ENCODE measurements at regions not wholly inside any gene's neighbourhood (a gene's known extent, or its start where the extent isn't known, plus 50 kb on each side); places are given as distances from the start of the nearest gene placed in this dataset.

DNA sequence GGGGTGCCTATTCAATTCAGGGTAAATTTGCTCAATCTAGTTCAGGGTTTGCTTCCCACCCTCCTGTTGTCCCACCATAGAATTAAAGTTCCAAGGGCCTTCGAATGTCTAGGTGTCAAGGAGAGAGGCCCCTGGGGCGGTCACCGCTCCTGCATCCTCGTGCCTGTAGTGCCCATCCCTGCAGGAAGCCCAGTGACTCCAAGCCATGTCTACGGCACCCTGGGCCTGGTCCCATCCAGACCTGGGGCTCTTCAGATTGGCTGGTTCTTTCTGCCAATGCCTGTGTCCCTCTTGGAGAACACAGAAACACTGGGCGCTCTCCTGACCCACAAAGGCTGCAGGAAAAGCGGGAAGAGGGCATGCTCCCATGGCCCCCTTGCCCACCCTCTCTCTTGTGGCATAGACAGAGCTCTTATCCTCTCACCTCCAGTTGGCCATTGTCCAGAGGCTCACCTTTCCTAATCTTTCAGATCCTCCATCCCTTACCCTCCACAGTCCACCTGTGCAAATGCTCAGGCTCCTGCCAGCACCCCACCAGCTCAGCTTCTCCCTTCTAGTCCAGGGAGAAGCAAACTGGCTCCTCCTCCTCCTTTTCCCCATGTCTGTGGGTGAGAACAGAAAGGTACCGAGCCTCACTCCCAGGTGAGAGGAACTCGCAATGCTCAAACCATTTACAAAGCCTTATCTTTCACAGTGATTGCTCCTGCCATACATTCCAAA lies 253.0 kb upstream of the IRX2 start:
- no peak for TF ChIP-seq BHLHE40 (IDR thresholded peaks at IDR 0.05; ENCODE audit: borderline replicate concordance)
- TF ChIP-seq LEF1 (IDR thresholded peaks at IDR 0.05; ENCODE audit: borderline replicate concordance) = no peak
- no peak for TF ChIP-seq SUZ12 (IDR thresholded peaks at IDR 0.05)
- no peak for TF ChIP-seq NFRKB (IDR thresholded peaks at IDR 0.05)
- no peak for TF ChIP-seq HDGF (IDR thresholded peaks at IDR 0.05; ENCODE audit: borderline replicate concordance)
- TF ChIP-seq ARNT (IDR thresholded peaks at IDR 0.05) = no peak
- no peak for TF ChIP-seq FOXM1 (IDR thresholded peaks at IDR 0.05; ENCODE audit: borderline replicate concordance)
- TF ChIP-seq ELF4 (IDR thresholded peaks at IDR 0.05) = no peak
- TF ChIP-seq PKNOX1 (IDR thresholded peaks at IDR 0.05) = no peak
- TF ChIP-seq FOXK2 (IDR thresholded peaks at IDR 0.05) = no peak
- TF ChIP-seq L3MBTL2 (conservative IDR thresholded peaks at IDR 0.05) = no peak
- no peak for TF ChIP-seq ZNF384 (IDR thresholded peaks at IDR 0.05)
- TF ChIP-seq TARDBP (IDR thresholded peaks at IDR 0.05) = no peak
- no peak for TF ChIP-seq SP1 (IDR thresholded peaks at IDR 0.05)

Data from HEK293T (cell line).